Colonic mucosa (tissue), 4 donors: ENCODE measurements at regions not wholly inside any gene's neighbourhood (a gene's known extent, or its start where the extent isn't known, plus 50 kb on each side); places are given as distances from the start of the nearest gene placed in this dataset.

Source experiments
- DNase-seq: peaks from one replicate; pipeline ENCODE4 v3.0.0-alpha.2; 2020
- H3K27ac ChIP-seq: fragments of 200-600 bp; one replicate; pipeline ENCODE4 v1.8.0; 2021
- H3K27me3 ChIP-seq: fragments of 200-600 bp; one replicate; pipeline ENCODE4 v1.8.0; 2021
- H3K36me3 ChIP-seq: fragments of 200-600 bp; one replicate; pipeline ENCODE4 v1.8.0; 2021
- H3K4me1 ChIP-seq: fragments of 200-600 bp; one replicate; pipeline ENCODE4 v1.8.0; 2021; ENCODE audit warnings: mild to moderate bottlenecking
- H3K4me3 ChIP-seq: fragments of 200-600 bp; one replicate; pipeline ENCODE4 v1.8.0; 2021
- H3K9ac ChIP-seq, 2 donors: one replicate each; pipeline ENCODE4 v1.7.0; 2013; ENCODE audit warnings: control low read depth in 2 of 2, low read depth in 2 of 2, low read length in 2 of 2
- H3K9me3 ChIP-seq: fragments of 200-600 bp; one replicate; pipeline ENCODE4 v1.8.0; 2021
- CTCF ChIP-seq: fragments of 200-600 bp; IDR thresholded peaks from one replicate; pipeline ENCODE4 v1.8.0; 2022; ENCODE audit warnings: antibody characterized with exemption, mild to moderate bottlenecking
- intact Hi-C: fragments of 100-400 bp; cut with DNase I; formaldehyde crosslinking; loops from one replicate; pipeline ENCODE4 v1.14.1; 2022
- donor health status: healthy.
- donor health status: DM: no; HTN: no; CAD: no.
- donor health status: DM: no; HTN: no; CAD: no.

- Histone ChIP-seq H3K4me1 (no peaks in the 10 kb centered on the region), H3K27ac (no peak overlapping the region), H3K4me3 (no peak overlapping the region), H3K9ac (no peak overlapping the region), H3K36me3 (no peaks in the 10 kb centered on the region), H3K9me3 (no peaks in the 10 kb centered on the region), H3K27me3 (no peaks in the 10 kb centered on the region)
- DNase-seq: no peak
- TF ChIP-seq CTCF: no peak
- intact Hi-C loops: no loop called here
Measured at GRCh38 chr16:65838001-65838400, 528.5 kb upstream of the CDH5 start.

GRCh38 chr16:65837464-65837863, 529.0 kb upstream of the CDH5 start:
- H3K4me3 ChIP-seq: no peak overlapping the region
- no peaks in the 10 kb centered on the region for H3K36me3 ChIP-seq
- H3K27me3 ChIP-seq: no peaks in the 10 kb centered on the region
- H3K27ac ChIP-seq: no peak overlapping the region
- no peak overlapping the region for H3K9ac ChIP-seq
- no peak for DNase-seq
- H3K4me1 ChIP-seq: no peaks in the 10 kb centered on the region
- TF ChIP-seq CTCF: no peak
- intact Hi-C loops: no loop called here
- no peaks in the 10 kb centered on the region for H3K9me3 ChIP-seq

GRCh38 chr16:65834688-65835087, 531.8 kb upstream of the CDH5 start:
- Histone ChIP-seq H3K9me3 (no peaks in the 10 kb centered on the region), H3K36me3 (no peaks in the 10 kb centered on the region), H3K9ac (no peak overlapping the region), H3K27me3 (no peaks in the 10 kb centered on the region), H3K27ac (no peak overlapping the region), H3K4me1 (no peaks in the 10 kb centered on the region), H3K4me3 (no peak overlapping the region)
- intact Hi-C loops: no loop called here
- no peak for DNase-seq
- no peak for TF ChIP-seq CTCF

GRCh38 chr16:65833171-65833871, 533.2 kb upstream of the CDH5 start:
- Histone ChIP-seq H3K27me3 (no peaks in the 10 kb centered on the region), H3K4me3 (no peak overlapping the region), H3K9ac (no peak overlapping the region), H3K36me3 (no peaks in the 10 kb centered on the region), H3K9me3 (no peaks in the 10 kb centered on the region), H3K4me1 (no peaks in the 10 kb centered on the region), H3K27ac (no peak overlapping the region)
- DNase-seq: no peak
- intact Hi-C loops: no loop called here
- TF ChIP-seq CTCF: no peak

GRCh38 chr16:65832679-65833078, 533.8 kb upstream of the CDH5 start:
- H3K27ac ChIP-seq: no peak overlapping the region
- H3K36me3 ChIP-seq: no peaks in the 10 kb centered on the region
- intact Hi-C loops: no loop called here
- no peaks in the 10 kb centered on the region for H3K9me3 ChIP-seq
- no peak for TF ChIP-seq CTCF
- DNase-seq: no peak
- H3K4me1 ChIP-seq: no peaks in the 10 kb centered on the region
- H3K27me3 ChIP-seq: no peaks in the 10 kb centered on the region
- H3K4me3 ChIP-seq: no peak overlapping the region
- no peak overlapping the region for H3K9ac ChIP-seq
